Vagina (tissue), 2 donors: ENCODE measurements at regions not wholly inside any gene's neighbourhood (a gene's known extent, or its start where the extent isn't known, plus 50 kb on each side); places are given as distances from the start of the nearest gene placed in this dataset.

Experiments
- DNase-seq, 2 donors: peaks; one replicate each; pipeline ENCODE4 v3.0.0-alpha.2; 2017; ENCODE audit errors: extremely low spot score in 2 of 2
- H3K27ac ChIP-seq: fragments of 200-600 bp; sonication (generic); one replicate; pipeline ENCODE4 v1.5.1; 2019
- H3K27me3 ChIP-seq: fragments of 200-600 bp; sonication (generic); one replicate; pipeline ENCODE4 v1.5.1; 2019
- H3K36me3 ChIP-seq, 2 donors: fragments of 200-600 bp; sonication (generic); one replicate each; pipeline ENCODE4 v1.5.1; 2017 to 2019
- H3K4me1 ChIP-seq: fragments of 200-600 bp; sonication (generic); one replicate; pipeline ENCODE4 v1.5.1; 2019
- H3K4me3 ChIP-seq, 2 donors: fragments of 200-600 bp; sonication (generic); 1 replicate in 1 of 2; 2 replicates in 1 of 2; pipeline ENCODE4 v1.5.1; 2016 to 2019
- H3K9me3 ChIP-seq: fragments of 200-600 bp; sonication (generic); one replicate; pipeline ENCODE4 v1.5.1; 2019
- CTCF ChIP-seq, 3 experiments: fragments of 450-650 bp in 2 of 3; fragments of 200-600 bp in 1 of 3; sonication (generic) in 1 of 3; IDR thresholded peaks; one replicate each; pipeline ENCODE4 v1.5.1; 2017 to 2019; ENCODE audit warnings: antibody characterized with exemption in 3 of 3, mild to moderate bottlenecking in 2 of 3, moderate library complexity in 2 of 3
- POLR2A ChIP-seq, 2 donors: fragments of 450-650 bp; IDR thresholded peaks; one replicate each; pipeline ENCODE4 v1.6.1; 2017; ENCODE audit warnings: antibody characterized with exemption in 2 of 2, mild to moderate bottlenecking in 2 of 2, moderate library complexity in 2 of 2
- POLR2AphosphoS5 ChIP-seq, 2 donors: sonication (generic); formaldehyde crosslinking; IDR thresholded peaks; one replicate each; pipeline ENCODE4 v1.9.0; 2017; ENCODE audit warnings: antibody characterized with exemption in 2 of 2, mild to moderate bottlenecking in 2 of 2, low read depth in 1 of 2; ENCODE audit not compliant: insufficient read depth in 1 of 2
- intact Hi-C: fragments of 100-400 bp; cut with DNase I; formaldehyde crosslinking; loops from one replicate; pipeline ENCODE4 v1.15.1; 2023

- TF ChIP-seq POLR2A (IDR thresholded peaks at IDR 0.05) (no peak), POLR2AphosphoS5 (IDR thresholded peaks at IDR 0.05; ENCODE audit: insufficient read depth in 1 of 2, low read depth in 1 of 2) (no peak), CTCF (IDR thresholded peaks at IDR 0.05) (no peak)
- H3K4me3 ChIP-seq = no peak overlapping the region
- no peak overlapping the region for H3K27ac ChIP-seq
- H3K27me3 ChIP-seq = no peaks in the 10 kb centered on the region
- intact Hi-C loops = no loop called here
- no peaks in the 10 kb centered on the region for H3K36me3 ChIP-seq
- H3K4me1 ChIP-seq = peaks cover 10% of the 10 kb centered on the region
- DNase-seq = no peak
- H3K9me3 ChIP-seq = no peaks in the 10 kb centered on the region
These were observed 233.5 kb upstream of the RBBP8 start for GRCh38 chr18:22699629-22700028.

GRCh38 chr18:22700920-22701319, 232.2 kb upstream of the RBBP8 start:
- peaks cover 2% of the 10 kb centered on the region for H3K4me1 ChIP-seq
- no peak overlapping the region for H3K27ac ChIP-seq
- TF ChIP-seq CTCF (IDR thresholded peaks at IDR 0.05) = no peak
- TF ChIP-seq POLR2AphosphoS5 (IDR thresholded peaks at IDR 0.05; ENCODE audit: insufficient read depth in 1 of 2, low read depth in 1 of 2) = no peak
- TF ChIP-seq POLR2A (IDR thresholded peaks at IDR 0.05) = no peak
- intact Hi-C loops = no loop called here
- no peaks in the 10 kb centered on the region for H3K9me3 ChIP-seq
- no peaks in the 10 kb centered on the region for H3K27me3 ChIP-seq
- no peaks in the 10 kb centered on the region for H3K36me3 ChIP-seq
- H3K4me3 ChIP-seq = no peak overlapping the region
- no peak for DNase-seq

- intact Hi-C loops = no loop called here
- DNase-seq = no peak
- TF ChIP-seq POLR2A (IDR thresholded peaks at IDR 0.05) (no peak), POLR2AphosphoS5 (IDR thresholded peaks at IDR 0.05; ENCODE audit: insufficient read depth in 1 of 2, low read depth in 1 of 2) (no peak), CTCF (IDR thresholded peaks at IDR 0.05) (no peak)
- no peak overlapping the region for H3K4me3 ChIP-seq
- H3K36me3 ChIP-seq = no peaks in the 10 kb centered on the region
- H3K9me3 ChIP-seq = no peaks in the 10 kb centered on the region
- H3K27ac ChIP-seq = no peak overlapping the region
- H3K4me1 ChIP-seq = no peaks in the 10 kb centered on the region
- H3K27me3 ChIP-seq = no peaks in the 10 kb centered on the region
These were observed 231.8 kb upstream of the RBBP8 start for GRCh38 chr18:22701326-22701725.

- TF ChIP-seq POLR2A (IDR thresholded peaks at IDR 0.05) (no peak), POLR2AphosphoS5 (IDR thresholded peaks at IDR 0.05; ENCODE audit: insufficient read depth in 1 of 2, low read depth in 1 of 2) (no peak), CTCF (IDR thresholded peaks at IDR 0.05) (no peak)
- Histone ChIP-seq H3K4me1 (no peaks in the 10 kb centered on the region), H3K27me3 (no peaks in the 10 kb centered on the region), H3K9me3 (no peaks in the 10 kb centered on the region), H3K4me3 (no peak overlapping the region), H3K27ac (no peak overlapping the region), H3K36me3 (no peaks in the 10 kb centered on the region)
- DNase-seq = no peak
- intact Hi-C loops = no loop called here
These were observed 231.3 kb upstream of the RBBP8 start for GRCh38 chr18:22701795-22702194.

- no peak for DNase-seq
- H3K4me3 ChIP-seq = no peak overlapping the region
- H3K9me3 ChIP-seq = no peaks in the 10 kb centered on the region
- H3K4me1 ChIP-seq = no peaks in the 10 kb centered on the region
- no peaks in the 10 kb centered on the region for H3K27me3 ChIP-seq
- intact Hi-C loops = no loop called here
- no peak for TF ChIP-seq POLR2A (IDR thresholded peaks at IDR 0.05)
- TF ChIP-seq CTCF (IDR thresholded peaks at IDR 0.05) = no peak
- no peak for TF ChIP-seq POLR2AphosphoS5 (IDR thresholded peaks at IDR 0.05; ENCODE audit: insufficient read depth in 1 of 2, low read depth in 1 of 2)
- no peaks in the 10 kb centered on the region for H3K36me3 ChIP-seq
- no peak overlapping the region for H3K27ac ChIP-seq
These were observed 230.3 kb upstream of the RBBP8 start for GRCh38 chr18:22702806-22703205.
